GM21529 (cell line): ENCODE measurements at regions not wholly inside any gene's neighbourhood (a gene's known extent, or its start where the extent isn't known, plus 50 kb on each side); places are given as distances from the start of the nearest gene placed in this dataset.
A peak's percentile ranks its signal among the peaks of the same experiment; 100 is the strongest.
"Not testable (repeated sequence)": the region's sequence is repeated elsewhere in the genome, so short reads cannot be mapped to it uniquely, and the experiment has no call there.

Source experiments
- ATAC-seq: cut with Tn5 transposase; IDR thresholded peaks from one replicate; pipeline ENCODE4 v1.9.1; 2021; ENCODE audit not compliant: unreplicated experiment

DNA sequence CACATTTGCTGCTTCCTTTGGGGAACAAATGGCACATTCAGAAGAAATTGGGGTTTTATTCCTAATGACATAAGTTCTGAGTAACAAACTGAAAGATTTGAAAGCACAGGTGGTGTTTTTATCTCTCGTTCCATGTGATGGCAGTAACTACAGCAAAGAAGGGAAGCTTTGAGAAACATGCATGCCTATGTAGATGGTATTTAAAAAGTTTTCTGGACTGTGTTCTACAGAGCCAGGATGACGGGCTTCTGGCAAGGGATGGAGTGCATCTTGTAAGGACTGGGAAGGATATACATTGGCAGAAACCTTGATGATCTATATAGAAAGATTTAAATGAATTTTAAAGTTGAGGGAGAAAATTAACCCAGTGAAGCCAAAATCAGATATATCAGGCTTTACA is 362.2 kb upstream of the ROPN1 start:
- no peak for ATAC-seq

DNA sequence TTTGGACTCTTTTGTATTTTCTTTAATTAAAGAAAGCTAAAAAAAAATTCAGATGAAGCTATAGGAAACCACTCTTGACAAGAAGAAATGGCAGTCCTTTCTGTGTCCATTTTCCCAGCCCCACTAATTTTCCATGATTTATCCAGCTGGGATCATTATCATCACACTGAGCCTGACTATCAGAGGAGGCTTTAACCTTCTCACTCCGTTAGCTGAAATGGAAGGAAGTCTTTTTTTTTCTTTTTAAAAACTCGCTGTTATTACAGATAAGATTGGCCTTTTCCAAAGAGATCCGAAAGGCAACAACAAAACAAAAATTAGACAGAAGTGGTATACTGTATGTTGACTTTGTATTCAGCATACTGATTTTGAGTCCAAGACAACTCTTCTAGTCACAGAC is 366.2 kb upstream of the ROPN1 start:
- no peak for ATAC-seq

DNA sequence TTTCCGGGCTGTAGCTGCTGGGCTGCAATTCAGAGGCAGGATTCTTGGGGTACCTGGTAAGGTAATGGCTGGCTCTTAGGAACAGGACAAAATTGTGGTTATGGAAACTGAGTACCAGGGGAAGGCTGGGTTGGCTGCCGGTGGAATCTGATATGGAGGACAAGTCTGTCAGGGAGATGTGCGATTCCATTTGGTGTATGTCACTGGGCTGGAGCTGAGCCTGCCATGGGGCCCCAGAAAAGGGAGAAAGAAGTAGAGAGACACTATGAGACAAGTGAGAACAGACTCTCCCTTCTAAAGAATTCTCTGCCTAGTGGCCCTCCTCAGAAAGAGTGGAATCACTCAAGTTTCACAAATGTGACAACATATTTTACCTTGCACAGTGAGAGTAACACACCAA is 368.2 kb upstream of the ROPN1 start:
- ATAC-seq: no peak

DNA sequence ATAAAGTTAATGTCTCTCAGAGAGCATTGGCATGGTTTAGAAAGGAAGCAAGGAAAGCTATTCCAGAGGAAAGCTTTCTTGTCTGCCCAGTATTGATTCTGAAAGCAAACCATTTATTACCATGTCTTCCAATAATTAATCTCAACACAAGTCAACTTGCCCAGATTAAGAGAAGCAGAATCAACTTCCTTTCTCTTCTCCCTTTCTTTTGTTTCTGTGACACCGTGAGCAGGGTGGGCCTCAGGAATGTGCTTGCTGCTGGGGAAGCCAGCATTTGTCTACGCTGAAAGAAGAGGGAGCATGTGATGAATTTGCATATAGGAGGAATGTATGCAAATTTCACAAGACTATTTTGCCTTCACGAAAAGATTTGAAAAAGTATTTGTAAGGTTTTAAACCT is 368.6 kb upstream of the ROPN1 start:
- ATAC-seq: no peak

DNA sequence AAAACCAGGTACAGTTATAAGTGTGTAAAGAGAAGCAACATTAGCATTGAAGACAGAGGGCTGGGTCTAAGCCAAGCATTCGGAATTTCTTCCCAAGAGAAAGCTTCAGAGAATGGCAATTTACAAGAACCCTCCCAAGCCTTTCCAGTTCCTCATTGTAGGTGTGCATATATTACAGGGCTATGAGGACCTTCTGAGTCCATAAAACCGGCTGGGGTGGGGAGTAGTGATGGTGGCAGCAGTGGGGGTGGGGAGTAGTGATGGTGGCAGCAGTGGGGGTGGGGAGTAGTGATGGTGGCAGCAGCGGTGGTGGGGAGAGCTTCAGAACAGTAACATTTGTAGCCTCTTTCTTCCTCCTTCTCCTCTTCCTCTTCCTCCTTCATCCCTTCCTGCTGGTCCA is 368.7 kb upstream of the UMPS start:
- ATAC-seq: no peak

DNA sequence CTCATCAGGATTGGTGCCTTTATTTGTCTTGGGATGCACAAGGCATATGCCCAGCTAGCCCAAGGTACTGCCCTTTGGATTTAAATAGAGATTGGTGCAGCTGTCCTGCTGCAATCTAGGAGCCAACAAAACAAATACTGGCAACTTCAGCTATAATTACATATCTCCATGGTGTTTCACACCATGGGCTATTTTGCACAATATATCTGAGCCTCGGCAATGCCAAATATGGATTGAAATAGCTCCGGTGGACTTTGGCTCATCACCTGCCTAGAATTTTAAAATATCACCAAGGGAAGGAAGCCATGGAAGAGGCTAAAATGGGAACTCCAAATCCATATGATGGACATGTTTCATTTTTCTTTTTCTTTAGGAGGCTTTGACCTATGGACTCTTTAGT is 367.8 kb upstream of the UMPS start:
- no peak for ATAC-seq

DNA sequence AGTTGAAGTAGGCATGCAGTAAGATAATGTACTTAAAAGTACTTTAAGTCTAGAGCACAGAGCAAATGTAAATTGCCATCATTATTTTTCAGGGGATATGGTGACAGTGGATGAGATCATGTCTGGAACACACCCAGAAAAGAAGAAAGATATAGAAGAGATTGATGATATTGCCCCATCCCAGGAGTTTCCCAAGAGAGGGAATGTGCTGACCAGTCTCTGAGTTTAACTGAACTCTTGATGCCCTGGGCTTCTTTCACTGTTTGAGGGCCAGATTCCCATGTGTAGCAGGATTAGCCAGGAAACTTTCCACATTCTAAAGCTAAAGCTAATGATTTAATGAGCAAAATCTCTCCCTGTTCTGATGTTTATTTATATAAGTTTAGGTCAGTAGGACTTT is 366.8 kb upstream of the UMPS start:
- no peak for ATAC-seq

DNA sequence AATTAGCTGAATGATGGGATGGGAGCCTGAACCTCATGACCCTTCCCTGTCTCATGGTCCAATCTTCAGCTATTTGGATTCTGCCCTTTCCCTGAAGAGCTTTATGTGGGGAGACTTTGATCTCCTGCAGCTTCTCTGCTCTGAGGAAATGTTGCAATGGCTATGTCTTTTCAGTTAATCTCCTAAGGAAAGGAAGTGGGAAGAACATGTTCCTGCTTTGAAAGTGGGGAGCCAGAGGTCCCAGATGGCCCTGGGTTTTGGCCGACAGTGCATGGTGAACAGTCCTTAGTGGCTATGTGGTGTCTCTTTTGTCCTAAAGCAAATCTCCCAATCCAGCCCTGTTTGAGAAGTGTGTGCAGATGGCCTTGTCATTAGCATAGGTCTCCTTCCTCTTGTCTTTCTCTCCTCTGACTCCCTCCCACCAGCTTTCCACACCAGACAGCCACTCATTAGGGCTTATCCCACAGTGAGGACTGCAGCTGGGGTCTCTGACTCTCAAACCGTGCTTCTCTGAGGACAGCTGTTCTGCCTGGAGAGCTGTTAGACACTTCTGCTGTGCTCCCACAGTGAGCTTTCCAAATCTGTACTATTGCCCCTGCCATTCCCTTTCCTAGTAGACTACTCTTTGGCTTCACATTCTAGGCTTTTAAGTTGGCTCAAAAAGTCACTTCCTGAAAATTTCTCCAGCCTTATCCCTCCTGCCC is 365.8 kb upstream of the UMPS start:
- no peak for ATAC-seq

DNA sequence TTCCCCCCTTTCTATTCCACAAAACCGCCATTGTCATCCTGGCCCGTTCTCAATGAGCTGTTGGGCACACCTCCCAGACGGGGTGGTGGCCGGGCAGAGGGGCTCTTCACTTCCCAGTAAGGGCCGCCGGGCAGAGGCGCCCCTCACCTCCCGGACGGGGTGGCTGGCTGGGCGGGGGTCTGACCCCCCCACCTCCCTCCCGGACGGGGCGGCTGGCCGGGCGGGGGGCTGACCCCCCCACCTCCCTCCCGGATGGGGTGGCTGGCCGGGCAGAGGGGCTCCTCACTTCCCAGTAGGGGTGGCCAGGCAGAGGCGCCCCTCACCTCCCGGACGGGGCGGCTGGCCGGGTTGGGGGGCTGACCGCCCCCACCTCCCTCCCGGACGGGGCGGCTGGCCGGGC is 363.6 kb upstream of the UMPS start:
- not testable (repeated sequence) for ATAC-seq

DNA sequence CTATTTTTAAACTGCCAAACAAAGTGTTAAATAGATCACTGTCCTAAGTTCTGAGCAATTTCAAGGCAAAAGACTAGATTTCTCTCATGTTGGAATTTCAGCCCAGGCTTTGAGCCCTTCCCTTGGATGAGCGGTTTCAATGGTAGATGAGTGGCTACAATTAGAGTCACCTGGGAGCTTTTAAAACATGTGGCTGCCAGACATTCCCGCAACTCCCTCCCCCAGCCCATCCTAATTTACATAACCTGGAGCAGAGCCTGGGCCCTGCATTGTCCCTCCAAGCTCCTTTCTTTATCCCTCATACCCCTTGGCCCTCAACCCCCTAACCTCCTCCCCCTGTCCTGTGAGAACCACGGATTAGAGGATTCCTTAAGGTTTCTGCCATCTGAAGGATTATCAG is 357.5 kb upstream of the UMPS start:
- ATAC-seq: no peak

DNA sequence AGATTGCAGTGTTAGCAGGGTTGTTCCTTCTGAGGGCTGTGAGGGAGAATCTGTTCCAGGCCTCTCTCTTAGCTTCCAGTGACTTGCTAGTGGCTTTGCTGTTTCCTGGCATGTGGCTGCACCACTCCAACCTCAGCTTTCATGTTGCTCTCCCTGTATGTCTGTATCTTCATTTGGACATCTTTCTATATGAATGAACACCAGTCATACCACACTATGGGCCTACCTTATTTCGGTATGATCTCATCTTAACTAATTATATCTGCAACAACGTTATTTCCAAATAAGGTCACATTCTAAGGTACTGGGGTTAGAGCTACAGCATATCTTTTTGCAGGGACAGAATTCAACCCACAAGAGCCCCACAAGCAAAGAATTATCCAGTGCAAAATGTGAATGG is 356.7 kb upstream of the UMPS start:
- peak; percentile 79 for ATAC-seq

DNA sequence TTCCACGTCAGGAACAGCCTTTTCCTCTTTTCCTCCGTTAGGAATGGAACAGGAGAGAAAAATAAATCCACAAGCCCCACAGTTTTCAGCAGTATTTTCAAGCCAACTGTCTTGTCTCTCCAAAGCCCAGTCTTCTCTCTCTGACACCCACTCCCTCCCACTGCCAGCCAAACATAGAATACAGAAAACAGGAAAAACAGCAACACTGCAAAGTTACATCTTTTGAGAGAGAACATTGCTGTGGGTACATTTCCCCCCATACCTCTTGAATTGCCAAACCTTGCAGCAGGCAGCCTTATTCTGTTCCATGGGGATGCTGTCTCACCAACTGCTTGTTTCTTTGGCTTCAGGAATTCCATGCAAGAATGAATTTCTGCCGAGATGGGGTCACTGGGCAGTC is 355.7 kb upstream of the UMPS start:
- no peak for ATAC-seq

DNA sequence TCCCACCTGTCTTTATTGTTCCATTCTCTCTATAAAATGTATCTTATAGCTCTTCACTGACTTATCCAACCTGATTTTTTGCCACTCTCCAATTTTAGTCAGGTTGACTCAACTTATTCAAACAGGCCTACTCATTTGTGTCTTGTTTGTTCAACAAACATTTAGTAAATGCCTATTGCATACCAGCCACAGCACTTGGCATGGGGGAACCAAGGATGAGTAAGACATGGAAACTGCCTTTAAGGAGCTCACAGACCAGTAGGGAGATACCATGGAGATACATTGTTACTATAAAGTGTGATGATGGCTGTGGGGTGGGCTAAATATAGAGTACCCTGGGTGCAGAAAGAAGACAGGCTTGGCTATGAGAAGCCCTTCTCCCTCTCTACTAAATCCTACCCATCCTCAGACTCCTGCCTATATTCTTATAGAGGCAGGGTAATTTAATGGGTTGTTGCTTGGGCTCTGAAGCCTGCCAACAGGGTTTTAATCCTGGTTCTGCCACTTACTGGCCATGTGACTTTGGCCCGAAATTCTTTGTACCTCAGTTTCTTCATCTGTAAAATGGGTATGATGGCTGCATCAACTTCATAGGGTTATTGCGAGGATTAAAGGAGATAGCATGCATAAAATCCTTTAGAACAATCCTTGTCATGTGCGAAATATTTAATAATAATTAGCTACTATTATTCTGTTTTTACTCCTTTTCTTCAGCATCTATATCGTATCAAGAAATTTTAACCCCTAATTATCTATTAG is 348.5 kb upstream of the UMPS start:
- no peak for ATAC-seq

DNA sequence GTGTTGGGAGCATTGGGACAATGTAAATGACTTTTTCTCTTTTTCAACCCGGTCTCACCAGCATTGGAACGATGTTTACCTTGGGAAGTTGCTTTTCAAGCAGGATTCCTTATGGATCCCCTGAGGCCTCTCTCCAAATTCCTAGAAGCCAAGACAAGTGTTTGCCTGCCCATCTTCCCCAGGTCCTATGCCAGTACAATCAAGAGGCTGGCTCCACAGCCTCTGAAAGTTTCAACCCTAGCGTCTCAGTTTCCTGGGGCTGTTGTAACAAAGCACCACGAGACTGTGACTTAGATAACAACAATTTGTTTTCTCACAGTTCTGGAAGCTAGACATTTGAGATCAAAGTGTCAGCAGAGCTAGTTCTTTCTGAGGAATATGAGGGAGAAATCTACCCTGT is 347.2 kb upstream of the UMPS start:
- no peak for ATAC-seq

DNA sequence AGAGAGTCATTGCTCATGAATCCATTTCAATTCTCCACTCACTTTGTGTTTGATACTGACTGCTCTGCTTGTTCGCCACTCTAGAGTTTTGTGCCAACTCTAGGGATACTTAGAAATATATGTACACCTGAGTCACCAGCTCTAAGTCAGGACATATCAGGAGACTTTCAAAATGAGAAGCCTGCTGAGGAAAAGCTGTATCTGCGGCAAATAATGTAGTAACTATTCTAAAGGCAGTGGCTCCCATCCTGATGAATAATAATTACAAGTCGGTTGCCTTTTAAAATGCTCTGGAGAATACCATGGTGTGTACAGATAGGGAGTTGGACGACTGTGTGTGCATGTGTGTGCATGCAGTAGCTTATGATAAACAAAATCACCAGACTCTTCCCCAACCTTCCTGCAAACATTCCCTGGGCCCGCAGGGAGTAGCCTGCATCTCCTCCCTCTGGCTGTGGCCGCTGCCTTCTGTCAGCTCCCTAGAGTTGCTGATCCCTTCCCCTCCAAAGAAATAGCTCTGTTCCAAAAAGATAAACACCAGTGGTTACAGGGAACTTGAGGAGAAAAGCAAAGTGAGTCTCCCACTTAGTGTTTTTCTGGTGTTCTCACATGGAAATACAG is 346.3 kb upstream of the UMPS start:
- ATAC-seq: no peak

DNA sequence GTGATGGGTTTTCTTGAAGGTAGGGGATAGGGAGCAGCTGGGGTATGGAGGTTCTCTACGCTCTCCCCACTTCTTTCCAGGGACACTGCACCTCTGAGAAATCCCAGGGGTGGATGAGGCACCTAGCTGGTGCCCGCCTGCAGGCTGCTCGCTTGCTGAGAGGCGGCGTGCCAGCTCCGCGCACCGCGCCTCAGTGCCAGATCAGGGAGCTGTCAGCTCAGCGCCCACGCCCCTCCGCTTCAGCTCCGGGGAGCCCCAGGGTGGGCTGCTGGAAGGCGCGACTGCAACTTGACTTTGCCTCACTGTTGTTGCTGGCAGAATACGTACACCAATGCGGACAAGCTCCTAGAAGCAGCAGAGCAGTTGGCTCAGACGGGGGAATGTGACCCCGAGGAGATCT is 345.7 kb upstream of the UMPS start:
- no peak for ATAC-seq

DNA sequence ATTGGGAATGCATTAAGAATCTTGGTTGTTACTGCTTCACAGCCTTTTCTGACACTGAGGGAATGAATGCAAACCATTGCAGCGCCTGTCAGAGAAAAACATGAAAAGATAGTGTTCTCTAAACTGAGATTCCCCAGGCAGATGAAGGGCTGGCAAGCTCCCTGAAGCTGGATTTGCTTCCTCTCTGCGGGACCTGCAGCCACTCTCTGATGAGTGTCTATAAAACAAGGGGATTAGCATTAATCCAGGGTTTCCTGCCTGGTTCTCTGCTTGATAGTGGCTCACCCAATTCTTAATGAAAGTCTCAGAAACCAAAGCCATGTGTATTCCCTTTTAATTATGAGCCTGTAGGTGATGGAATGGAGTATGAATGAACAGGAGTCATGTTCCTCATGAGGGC is 344.3 kb upstream of the UMPS start:
- no peak for ATAC-seq

DNA sequence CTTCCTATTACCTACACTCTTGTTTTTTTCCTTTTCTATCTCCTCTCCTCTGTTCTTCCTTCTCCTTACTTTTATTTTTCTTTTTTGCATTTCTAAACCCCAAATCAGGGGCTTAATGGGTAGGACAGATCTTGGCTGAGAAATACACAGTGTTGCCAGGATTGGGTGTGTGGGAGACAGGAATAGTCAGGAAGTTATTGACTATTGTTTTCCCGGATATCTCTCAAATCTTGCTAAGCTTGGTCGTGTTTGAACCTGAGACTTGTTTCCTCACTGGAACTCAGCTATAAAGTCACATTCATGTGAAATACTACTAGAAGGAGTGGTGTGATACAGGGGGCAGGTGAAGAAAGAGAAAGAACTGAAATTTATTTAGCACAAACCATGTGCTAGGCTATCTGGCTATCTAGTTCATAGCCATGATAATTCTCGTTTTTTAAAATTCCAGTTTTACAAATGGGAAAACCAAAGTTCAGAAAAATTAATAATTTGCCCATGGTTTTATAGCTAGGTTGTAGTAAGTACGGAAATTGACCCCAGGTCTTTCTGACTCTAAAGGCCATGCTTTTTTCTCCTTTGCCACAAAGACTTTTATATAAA is 343.2 kb upstream of the UMPS start:
- ATAC-seq: no peak

DNA sequence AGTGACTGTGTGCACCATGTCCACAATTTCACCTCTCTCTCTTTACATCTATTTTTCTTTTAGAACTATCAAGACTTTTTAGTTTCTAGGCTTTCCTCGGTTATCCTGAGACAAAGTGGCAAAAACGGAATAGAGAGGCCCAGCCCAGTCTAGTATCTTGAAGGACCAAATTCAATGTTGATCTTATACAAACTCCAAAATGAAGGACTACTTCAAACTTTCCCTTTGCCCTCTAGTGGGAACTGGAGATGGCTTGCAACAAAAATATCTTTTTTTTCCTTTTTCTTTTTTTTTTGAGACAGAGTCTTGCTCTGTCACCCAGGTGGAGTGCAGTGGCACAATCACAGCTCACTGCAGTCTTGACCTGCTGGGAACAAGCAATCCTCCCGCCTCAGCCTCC is 338.5 kb upstream of the UMPS start:
- ATAC-seq: no peak

DNA sequence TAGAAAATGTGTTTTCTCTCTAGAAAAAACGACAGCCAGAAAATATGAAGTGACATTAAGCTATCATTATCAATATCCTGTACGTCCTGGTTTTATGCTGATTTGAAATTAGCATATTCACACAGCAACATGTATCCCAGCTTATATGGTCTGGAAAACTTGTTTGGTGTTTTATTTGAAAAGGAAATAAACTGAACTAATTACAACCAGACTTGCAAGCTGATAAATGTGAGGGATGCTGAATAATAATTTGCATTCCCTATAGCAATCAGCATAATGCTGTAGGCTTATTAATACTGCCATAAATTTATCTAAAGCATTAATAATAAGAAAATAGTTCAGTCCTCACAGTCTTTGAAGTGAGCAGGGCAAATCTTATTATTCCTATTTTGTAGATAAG is 336.9 kb upstream of the UMPS start:
- ATAC-seq: no peak

DNA sequence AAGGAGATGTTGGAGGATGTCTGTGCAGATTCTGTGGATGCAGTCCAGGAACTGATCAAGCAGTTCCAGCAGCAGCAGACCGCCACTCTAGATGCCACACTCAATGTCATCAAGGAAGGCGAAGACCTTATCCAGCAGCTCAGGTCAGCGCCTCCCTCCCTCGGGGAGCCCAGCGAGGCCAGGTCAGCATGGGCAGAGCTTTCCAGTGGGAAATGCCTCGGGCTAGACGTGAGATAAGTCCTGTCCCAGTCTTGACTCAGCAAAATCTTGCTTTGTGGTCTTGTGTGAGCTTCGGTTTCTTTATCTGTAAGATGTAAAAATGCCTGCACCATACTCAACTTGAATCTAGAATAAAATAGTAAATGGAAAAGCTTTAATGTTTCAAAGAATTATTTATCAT is 335.1 kb upstream of the UMPS start:
- no peak for ATAC-seq
